Vagina (tissue), 2 donors: ENCODE measurements at regions not wholly inside any gene's neighbourhood (a gene's known extent, or its start where the extent isn't known, plus 50 kb on each side); places are given as distances from the start of the nearest gene placed in this dataset.

Experiments
- CTCF ChIP-seq, 3 experiments: fragments of 450-650 bp in 2 of 3; fragments of 200-600 bp in 1 of 3; sonication (generic) in 1 of 3; IDR thresholded peaks; one replicate each; pipeline ENCODE4 v1.5.1; 2017 to 2019; ENCODE audit warnings: antibody characterized with exemption in 3 of 3, mild to moderate bottlenecking in 2 of 3, moderate library complexity in 2 of 3
- POLR2A ChIP-seq, 2 donors: fragments of 450-650 bp; IDR thresholded peaks; one replicate each; pipeline ENCODE4 v1.6.1; 2017; ENCODE audit warnings: antibody characterized with exemption in 2 of 2, mild to moderate bottlenecking in 2 of 2, moderate library complexity in 2 of 2

DNA sequence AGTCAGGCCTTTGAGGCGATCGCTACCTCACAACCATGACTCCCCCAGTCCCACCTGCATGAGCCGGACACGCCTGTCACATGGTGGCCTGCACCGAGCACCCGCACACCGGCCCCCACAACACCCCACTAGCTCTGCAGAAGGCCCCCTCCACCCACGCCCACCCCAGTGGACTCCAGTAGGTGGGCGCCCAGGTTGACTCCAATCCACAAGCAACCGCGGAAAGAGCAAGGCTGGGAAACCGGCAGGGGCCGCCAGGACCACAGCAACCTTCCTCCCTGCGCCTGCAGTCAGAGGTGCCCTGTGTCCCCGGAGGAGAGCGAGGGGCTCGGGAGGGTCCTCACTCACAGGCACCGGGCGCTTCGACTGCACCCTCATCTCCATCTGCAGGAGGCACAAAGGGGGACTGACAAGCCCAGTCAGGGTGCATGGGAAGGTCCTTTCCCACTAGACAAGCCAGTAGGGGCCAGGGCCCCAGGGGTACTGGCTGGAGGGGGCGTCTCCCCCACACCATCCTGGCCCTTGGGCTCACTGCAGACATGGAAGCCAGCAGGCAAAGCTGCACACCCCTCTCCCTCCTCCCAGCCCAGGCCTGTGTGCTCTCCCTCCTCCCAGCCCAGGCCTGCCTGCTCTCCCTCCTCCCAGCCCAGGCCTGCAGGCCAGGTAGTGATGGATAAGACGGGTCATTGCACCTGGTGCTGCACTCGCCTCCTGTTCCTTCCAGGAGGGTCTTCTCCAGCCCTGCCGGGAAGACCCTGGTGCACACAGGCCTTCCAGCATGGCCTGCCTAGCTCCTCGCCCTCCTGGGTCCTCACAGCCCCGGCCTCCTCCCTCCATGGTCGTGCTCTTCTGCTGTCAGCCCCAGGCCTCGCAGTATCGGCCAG lies 137.2 kb downstream of the DLL1 start:
- TF ChIP-seq CTCF (IDR thresholded peaks at IDR 0.05) (no peak), POLR2A (IDR thresholded peaks at IDR 0.05) (no peak)
